ENCODE measurements at regions not wholly inside any gene's neighbourhood (a gene's known extent, or its start where the extent isn't known, plus 50 kb on each side); places are given as distances from the start of the nearest gene placed in this dataset.

GRCh38 chr2:109068811-109069210, 60.2 kb upstream of the SH3RF3 start:
- BruUV-seq (replicated peaks): no TSS peak
- intact Hi-C loops (cut with micrococcal nuclease): no loop called here
- ATAC-seq (no peak), DNase-seq (ENCODE audit: extremely low read depth in 1 of 4, low spot score in 3 of 4) (no peak), FAIRE-seq (no peak)
- no peaks in the 10 kb centered on the region for H3K36me3 ChIP-seq (ENCODE audit: control insufficient read depth, insufficient read depth, low read length)
- H3K9ac ChIP-seq (ENCODE audit: insufficient read depth in 1 of 2, low read depth in 2 of 2, low read length in 2 of 2): no peak overlapping the region
- H3K9me1 ChIP-seq (ENCODE audit: control insufficient read depth, insufficient read depth, low read length): no peaks in the 10 kb centered on the region
- peaks cover 12 to 30% of the 10 kb centered on the region in 2 experiments; a peak in 4 of 5 replicates for H3K27me3 ChIP-seq (ENCODE audit: control insufficient read depth in 2 of 2, insufficient read depth in 2 of 2, low read length in 2 of 2)
- no peak overlapping the region for H3K4me2 ChIP-seq (ENCODE audit: insufficient read depth, low read length)
- H3K4me3 ChIP-seq: no peak overlapping the region
- CTCF ChIA-PET (ENCODE audit: low intra/inter-chr PET ratio): no interaction called here
- TF ChIP-seq ZBTB8A (IDR thresholded peaks at IDR 0.05; ENCODE audit: partially characterized antibody) (no peak), DACH1 (IDR thresholded peaks at IDR 0.05; ENCODE audit: partially characterized antibody) (no peak)
- POLR2A ChIA-PET: interaction anchor here (0.6 kb wide), 2 partner anchors 218 to 560 kb away, joined by 3 read pairs; no protein-coding TSS in a partner anchor
- no peaks in the 10 kb centered on the region for H4K20me1 ChIP-seq (replicated peaks; ENCODE audit: control insufficient read depth, insufficient read depth, low read length)
- H2AFZ ChIP-seq (ENCODE audit: low read depth, low read length): no peak overlapping the region
- no peaks in the 10 kb centered on the region for H3K9me3 ChIP-seq (replicated peaks; ENCODE audit: control insufficient read depth, insufficient read depth, low read depth, low read length)
- H3K79me2 ChIP-seq (ENCODE audit: control insufficient read depth, insufficient read depth, low read length): no peaks in the 10 kb centered on the region
- in situ Hi-C loops (cut with MboI): no loop called here
- 0% methylated on average over 2 of the region's 2 CpGs for WGBS (ENCODE audit: insufficient coverage, low coverage, missing lambda C conversion rate)
- H3K27ac ChIP-seq (ENCODE audit: extremely low read depth, low read depth, low read length): no peak overlapping the region
- H3K4me1 ChIP-seq (replicated peaks in 1 of 2; ENCODE audit: control insufficient read depth in 2 of 2, insufficient read depth in 2 of 2, low read length in 2 of 2): no peaks in the 10 kb centered on the region

- H3K9ac ChIP-seq (ENCODE audit: insufficient read depth in 1 of 2, low read depth in 2 of 2, low read length in 2 of 2): no peak overlapping the region
- ATAC-seq (no peak), FAIRE-seq (no peak), DNase-seq (ENCODE audit: extremely low read depth in 1 of 4, low spot score in 3 of 4) (no peak)
- no peak overlapping the region for H3K4me2 ChIP-seq (ENCODE audit: insufficient read depth, low read length)
- peaks cover 12 to 39% of the 10 kb centered on the region in 2 experiments; a peak in 4 of 5 replicates for H3K27me3 ChIP-seq (ENCODE audit: control insufficient read depth in 2 of 2, insufficient read depth in 2 of 2, low read length in 2 of 2)
- no TSS peak for BruUV-seq (replicated peaks)
- in situ Hi-C loops (cut with MboI) (no loop called here), intact Hi-C loops (cut with micrococcal nuclease) (no loop called here)
- no peaks in the 10 kb centered on the region for H3K36me3 ChIP-seq (ENCODE audit: control insufficient read depth, insufficient read depth, low read length)
- no peaks in the 10 kb centered on the region for H3K9me1 ChIP-seq (ENCODE audit: control insufficient read depth, insufficient read depth, low read length)
- WGBS (ENCODE audit: insufficient coverage, low coverage, missing lambda C conversion rate): 15% methylated on average over 5 of the region's 5 CpGs
- CTCF ChIA-PET (ENCODE audit: low intra/inter-chr PET ratio): no interaction called here
- no peaks in the 10 kb centered on the region for H3K9me3 ChIP-seq (replicated peaks; ENCODE audit: control insufficient read depth, insufficient read depth, low read depth, low read length)
- no peak overlapping the region for H3K27ac ChIP-seq (ENCODE audit: extremely low read depth, low read depth, low read length)
- no peaks in the 10 kb centered on the region for H3K4me1 ChIP-seq (replicated peaks in 1 of 2; ENCODE audit: control insufficient read depth in 2 of 2, insufficient read depth in 2 of 2, low read length in 2 of 2)
- POLR2A ChIA-PET: no interaction called here
- no peak overlapping the region for H3K4me3 ChIP-seq
- H4K20me1 ChIP-seq (replicated peaks; ENCODE audit: control insufficient read depth, insufficient read depth, low read length): no peaks in the 10 kb centered on the region
- no peaks in the 10 kb centered on the region for H3K79me2 ChIP-seq (ENCODE audit: control insufficient read depth, insufficient read depth, low read length)
- H2AFZ ChIP-seq (ENCODE audit: low read depth, low read length): no peak overlapping the region
- TF ChIP-seq SMARCB1 (IDR thresholded peaks at IDR 0.05; ENCODE audit: insufficient read length, low read depth) (no peak), FOXP1 (CRISPR knock-in tag; IDR thresholded peaks at IDR 0.05) (no peak), SRSF1 (IDR thresholded peaks at IDR 0.05; ENCODE audit: low read depth, low read length) (no peak), EGR1 (conservative IDR thresholded peaks at IDR 0.05) (no peak), USF1 (CRISPR knock-in tag; IDR thresholded peaks at IDR 0.05) (no peak), ZBTB33 (CRISPR knock-in tag; IDR thresholded peaks at IDR 0.05) (no peak), MEF2D (tag; conservative IDR thresholded peaks at IDR 0.05; ENCODE audit: low read depth) (no peak)
Observed at GRCh38 chr2:109067631-109068125, 61.3 kb upstream of the SH3RF3 start.
